GM19324 (cell line): ENCODE measurements at regions not wholly inside any gene's neighbourhood (a gene's known extent, or its start where the extent isn't known, plus 50 kb on each side); places are given as distances from the start of the nearest gene placed in this dataset.

Source experiments
- ATAC-seq: cut with Tn5 transposase; IDR thresholded peaks from one replicate; pipeline ENCODE4 v1.9.1; 2021; ENCODE audit warnings: mild to moderate bottlenecking, moderate library complexity; ENCODE audit not compliant: unreplicated experiment, low FRiP score

GRCh38 chr21:16330082-16330907 lies 600.5 kb downstream of the USP25 start:
- peak; percentile 51 for ATAC-seq

GRCh38 chr21:16330908-16331268 lies 601.1 kb downstream of the USP25 start:
- no peak for ATAC-seq

- no peak for ATAC-seq
Measured at GRCh38 chr21:16337266-16337665, 607.5 kb downstream of the USP25 start.

GRCh38 chr21:16342932-16343331 lies 613.1 kb downstream of the USP25 start:
- no peak for ATAC-seq

- ATAC-seq, result no peak
Measured at GRCh38 chr21:16343776-16344175, 614.0 kb downstream of the USP25 start.

- no peak for ATAC-seq
Measured at GRCh38 chr21:16345757-16346156, 616.0 kb downstream of the USP25 start.

GRCh38 chr21:16347223-16347622 lies 617.4 kb downstream of the USP25 start:
- ATAC-seq, result no peak

GRCh38 chr21:16353764-16354163 lies 624.0 kb downstream of the USP25 start:
- ATAC-seq, result no peak

GRCh38 chr21:16357994-16358393 lies 628.2 kb downstream of the USP25 start:
- no peak for ATAC-seq

GRCh38 chr21:16358784-16359183 lies 629.0 kb downstream of the USP25 start:
- no peak for ATAC-seq

- no peak for ATAC-seq
Measured at GRCh38 chr21:16363100-16363499, 633.3 kb downstream of the USP25 start.

- ATAC-seq, result no peak
Measured at GRCh38 chr21:16363518-16363917, 633.7 kb downstream of the USP25 start.

GRCh38 chr21:16366207-16366606 lies 636.4 kb downstream of the USP25 start:
- no peak for ATAC-seq

GRCh38 chr21:16367079-16367478 lies 637.3 kb downstream of the USP25 start:
- ATAC-seq, result no peak

GRCh38 chr21:16370186-16370585 lies 640.4 kb downstream of the USP25 start:
- no peak for ATAC-seq

- ATAC-seq, result no peak
Measured at GRCh38 chr21:16372586-16372985, 642.8 kb downstream of the USP25 start.

- no peak for ATAC-seq
Measured at GRCh38 chr21:16376673-16377072, 646.9 kb downstream of the USP25 start.

GRCh38 chr21:16377120-16377658 lies 647.4 kb downstream of the USP25 start:
- ATAC-seq, result no peak

- ATAC-seq, result no peak
Measured at GRCh38 chr21:16377857-16378256, 648.1 kb downstream of the USP25 start.

- no peak for ATAC-seq
Measured at GRCh38 chr21:16378525-16378924, 648.7 kb downstream of the USP25 start.

GRCh38 chr21:16388291-16388690 lies 658.5 kb downstream of the USP25 start:
- ATAC-seq, result no peak

- ATAC-seq, result no peak
Measured at GRCh38 chr21:16388911-16389560, 659.3 kb downstream of the USP25 start.
